ENCODE measurements at regions not wholly inside any gene's neighbourhood (a gene's known extent, or its start where the extent isn't known, plus 50 kb on each side); places are given as distances from the start of the nearest gene placed in this dataset.

DNA sequence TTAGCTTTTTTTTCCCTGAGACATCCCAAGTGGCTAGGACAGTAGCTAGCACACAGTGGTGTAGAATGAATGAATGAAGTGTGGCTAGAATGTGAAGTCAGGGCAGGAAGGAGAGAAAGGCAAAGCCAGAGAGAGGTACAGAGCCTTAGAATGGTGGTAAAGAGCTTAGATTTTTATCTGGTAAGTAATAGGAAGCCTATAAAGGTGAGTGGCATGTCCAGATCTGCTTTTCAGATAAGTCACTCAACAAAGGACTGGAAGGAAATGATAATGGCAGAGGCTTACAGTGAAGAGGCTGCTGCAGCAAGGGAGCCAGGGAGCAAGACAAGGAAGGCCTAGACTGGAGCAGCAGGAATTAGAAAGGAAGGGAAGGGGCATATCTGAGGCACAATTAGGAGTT is 96.0 kb upstream of the PRDM1 start:
- DNase-seq: no peak

DNA sequence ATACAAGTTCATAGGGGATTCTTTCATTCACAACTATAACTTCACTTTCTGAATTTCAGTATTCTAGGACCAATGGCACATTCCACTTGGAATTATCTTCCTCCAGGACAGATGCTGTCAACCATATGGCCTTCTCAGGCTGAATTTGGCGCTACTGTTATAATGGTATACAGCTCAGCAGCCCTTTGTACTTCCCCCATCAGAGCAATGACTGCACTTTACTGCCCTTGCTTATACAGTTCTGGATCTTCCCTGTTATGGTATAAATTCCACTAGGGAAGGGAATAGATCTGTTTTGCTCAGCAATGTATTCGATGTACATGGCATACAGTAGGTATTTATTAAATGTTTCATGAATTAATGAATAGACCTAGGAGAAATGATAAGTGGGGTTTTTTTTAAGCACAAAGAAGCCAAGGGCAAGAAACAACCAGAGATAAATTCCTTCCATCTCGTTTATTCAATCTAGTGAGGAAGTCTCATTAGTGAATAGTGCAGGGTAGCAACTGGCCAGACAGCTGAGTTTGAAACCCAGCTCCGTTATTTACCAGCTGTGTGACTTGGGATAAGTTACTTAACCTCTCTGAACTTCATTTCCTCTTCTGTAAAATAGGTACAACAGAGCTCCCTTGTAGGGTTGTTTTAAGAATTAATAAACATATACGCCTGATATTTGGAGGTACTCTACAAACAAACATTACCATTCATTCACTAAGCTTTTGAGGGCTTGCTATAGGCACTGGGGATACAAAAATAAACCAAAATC is 97.1 kb upstream of the PRDM1 start:
- no peak for DNase-seq

DNA sequence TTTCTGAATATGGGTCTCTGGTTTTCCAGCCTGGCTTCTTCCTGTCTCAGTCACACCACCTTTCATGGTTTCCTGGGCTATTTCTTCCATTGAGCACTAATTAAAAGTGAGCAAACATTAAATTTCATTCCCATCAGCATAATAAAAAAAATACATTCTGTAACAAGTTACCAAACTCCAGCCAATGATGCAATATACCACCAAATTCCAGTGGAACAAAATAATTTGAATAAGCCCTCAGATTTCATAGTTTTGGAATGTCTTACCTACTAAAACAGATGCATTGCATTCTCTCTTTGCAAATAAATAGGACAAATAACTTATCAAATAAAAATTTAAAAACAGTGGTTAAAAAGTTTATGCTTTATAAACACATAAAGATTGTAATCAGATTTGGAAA is 97.8 kb upstream of the PRDM1 start:
- no peak for DNase-seq

DNA sequence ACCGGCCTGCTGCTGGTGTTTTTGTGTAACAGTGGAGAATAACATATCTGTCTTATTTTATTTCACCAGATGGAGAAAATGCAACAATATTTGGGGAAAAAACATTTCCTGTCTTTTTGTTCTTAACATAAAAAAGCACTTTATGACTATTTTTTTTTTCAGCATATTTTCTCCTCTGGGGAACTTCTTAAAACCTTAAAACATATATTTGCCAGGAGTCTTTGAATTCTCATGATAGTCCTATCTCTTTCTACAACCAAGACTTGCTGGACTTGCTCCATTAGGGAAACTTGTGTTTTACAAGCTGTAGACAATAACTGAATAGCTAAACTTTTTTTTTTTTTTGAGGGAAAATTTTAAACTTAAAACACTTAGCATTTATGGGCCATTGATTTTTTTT is 98.6 kb upstream of the PRDM1 start:
- DNase-seq: no peak

DNA sequence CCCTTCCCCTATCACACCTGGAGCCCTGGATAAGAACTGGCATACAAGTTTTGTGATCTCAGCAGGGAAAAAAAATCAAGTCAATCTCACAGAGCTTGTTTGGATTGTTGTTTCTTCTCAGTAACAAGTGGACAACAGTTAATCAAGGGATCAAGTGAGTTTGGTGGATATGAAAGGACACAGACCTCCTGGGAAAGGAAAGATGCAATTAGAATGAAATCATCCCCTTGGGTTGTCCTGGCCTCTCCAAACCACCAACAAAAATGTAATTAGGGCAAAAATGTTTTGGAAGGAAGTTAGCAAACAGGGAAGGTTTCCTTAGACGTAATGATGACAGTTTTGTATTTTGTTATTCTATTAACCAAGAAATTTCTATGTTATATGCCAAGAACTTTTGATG is 99.1 kb upstream of the PRDM1 start:
- no peak for DNase-seq

DNA sequence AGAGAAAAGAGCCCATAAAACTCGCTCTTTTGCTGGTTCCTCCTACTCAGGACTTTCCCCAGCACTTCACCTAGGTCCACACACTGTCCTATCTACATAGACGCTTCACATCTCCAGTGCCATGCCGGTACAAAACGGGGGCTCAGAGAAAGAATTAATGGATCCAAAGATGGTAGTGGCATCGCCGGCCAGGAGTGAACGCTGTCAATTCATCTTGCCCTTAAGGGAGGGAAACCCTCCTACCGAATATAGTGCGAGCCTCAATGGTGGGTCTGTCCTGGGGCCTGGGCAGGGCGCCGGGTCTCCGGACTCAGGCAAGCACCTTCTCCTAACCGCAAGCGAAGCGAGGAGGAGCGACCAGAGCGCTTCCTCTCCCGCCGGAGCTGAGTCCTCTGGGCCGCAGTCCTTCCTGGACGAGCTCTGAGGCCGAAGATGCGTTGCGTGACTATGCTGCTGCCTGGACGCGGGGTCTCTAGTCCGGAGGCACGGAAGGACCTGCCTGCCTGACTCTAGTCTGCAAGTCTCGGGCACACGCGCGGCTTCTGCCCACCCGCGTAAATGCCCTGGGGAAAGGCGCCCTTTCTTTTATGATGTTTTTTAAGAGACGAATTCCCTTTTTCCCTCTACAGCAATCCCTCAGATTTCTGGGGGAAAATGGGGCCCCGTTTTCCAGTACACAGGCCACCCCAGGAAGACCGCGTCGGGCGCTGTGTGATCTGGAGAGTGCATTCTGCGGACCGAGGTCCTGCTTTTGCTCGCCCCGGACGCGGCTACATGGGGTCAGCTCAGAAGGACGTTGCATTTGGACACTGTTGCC is 100.1 kb upstream of the PRDM1 start:
- DNase-seq: no peak

DNA sequence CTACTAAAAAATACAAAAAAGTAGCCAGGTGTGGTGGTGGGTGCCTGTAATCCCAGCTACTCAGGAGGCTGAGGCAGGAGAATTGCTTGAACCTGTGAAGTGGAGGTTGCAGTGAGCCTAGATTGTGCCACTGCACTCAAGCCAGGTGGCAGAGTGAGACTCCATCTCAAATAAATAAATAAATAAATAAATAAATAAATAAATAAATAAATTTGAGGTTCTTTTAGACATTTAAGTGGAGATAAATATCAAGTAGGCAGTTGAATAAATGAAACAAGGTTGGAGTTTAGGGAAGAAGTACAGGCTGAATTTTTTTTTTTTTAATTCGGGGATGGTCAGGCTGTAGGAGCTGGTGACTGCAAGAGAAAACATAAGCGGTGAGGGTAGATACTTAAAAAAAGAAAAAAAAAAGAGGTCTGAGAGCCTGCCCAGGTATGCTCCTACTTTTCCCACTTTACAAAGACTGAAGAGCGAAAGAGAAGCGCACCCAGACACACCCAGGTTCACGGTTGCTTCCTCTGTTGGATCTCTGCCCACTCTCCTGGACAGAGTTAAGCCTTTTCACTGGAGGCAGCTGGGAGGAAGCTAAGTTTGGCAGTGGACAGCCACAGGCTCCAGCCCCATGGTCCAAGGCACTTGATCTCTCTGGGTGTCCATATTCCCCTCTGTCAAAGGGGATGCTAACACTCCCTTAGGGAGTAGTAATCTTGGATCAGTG is 100.9 kb upstream of the PRDM1 start:
- DNase-seq: no peak

DNA sequence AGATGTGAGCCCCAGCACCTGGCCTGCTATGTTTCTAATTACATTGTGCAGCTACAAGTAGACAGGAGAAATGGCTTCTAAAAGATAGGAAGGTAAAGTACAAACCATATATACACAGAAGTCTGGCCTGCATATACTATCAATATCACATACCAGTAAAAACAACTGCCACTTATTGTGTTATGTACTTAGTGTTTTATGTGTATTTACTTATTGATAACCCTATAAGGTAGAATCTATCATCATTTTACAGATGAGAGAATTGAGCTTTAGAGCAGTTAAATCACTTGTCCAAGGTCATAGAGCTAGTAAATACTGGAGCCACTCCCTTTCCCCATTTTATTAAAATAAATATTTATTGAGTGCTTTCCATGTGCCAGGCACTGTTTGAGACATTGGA is 102.4 kb upstream of the PRDM1 start:
- DNase-seq: no peak

DNA sequence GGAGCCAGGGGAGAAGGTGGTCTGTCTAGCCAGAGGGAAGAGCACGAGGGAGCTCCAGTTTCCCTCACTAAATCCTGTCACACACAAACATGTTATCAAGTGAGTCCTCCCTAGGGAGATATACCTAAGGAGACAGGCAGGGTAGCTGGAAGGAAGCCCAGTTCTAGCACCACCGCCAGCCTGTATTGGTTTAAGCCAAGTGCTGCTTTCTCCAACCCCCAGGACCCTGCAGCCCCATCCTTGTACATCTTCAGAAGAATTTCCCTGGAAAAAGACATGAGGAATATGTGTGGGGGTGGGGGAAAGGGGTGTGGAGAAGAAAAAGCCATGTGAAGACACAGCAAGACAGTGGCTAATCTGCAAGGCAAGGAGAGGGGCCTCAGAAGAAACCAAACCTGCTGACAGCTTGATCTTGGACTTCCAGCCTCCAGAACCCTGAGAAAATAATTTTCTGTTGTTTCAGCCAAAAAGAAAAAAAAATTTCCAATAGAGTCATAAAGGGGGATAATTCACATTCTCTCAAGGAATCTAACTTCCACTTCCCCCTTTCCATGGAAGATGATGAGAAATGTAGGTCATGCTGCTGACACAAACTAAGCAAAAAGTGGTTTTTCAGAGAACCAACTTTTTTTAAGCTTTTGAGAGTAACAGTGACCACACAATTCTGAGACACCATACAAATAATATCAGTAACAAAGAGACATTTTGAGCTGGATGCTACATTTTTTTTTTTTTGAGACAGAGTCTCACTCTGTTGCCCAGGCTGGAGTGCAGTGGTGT is 103.2 kb upstream of the PRDM1 start:
- no peak for DNase-seq

DNA sequence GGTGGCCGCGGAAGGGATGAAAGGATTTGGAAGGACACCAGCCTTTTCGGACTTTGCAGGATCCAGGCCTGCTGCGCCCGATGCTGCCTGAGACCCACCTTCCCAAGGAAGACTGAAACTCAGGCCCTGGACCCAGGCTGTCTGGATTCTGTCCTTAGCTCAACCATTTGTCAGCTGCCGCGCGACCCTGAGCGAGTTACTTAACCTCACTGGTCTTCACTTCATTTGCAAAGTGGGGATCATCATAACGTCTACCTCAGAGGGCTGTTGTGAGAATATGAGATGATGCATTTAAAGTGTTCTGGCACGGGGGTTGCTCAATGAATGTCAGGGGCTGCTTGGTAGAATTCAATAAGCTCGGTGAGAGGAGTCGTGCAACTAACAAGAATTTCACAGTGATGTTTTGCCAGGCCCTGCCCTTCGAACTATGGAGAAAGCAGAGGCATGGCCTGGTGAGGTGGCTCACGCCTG is 104.2 kb upstream of the PRDM1 start:
- DNase-seq: no peak

DNA sequence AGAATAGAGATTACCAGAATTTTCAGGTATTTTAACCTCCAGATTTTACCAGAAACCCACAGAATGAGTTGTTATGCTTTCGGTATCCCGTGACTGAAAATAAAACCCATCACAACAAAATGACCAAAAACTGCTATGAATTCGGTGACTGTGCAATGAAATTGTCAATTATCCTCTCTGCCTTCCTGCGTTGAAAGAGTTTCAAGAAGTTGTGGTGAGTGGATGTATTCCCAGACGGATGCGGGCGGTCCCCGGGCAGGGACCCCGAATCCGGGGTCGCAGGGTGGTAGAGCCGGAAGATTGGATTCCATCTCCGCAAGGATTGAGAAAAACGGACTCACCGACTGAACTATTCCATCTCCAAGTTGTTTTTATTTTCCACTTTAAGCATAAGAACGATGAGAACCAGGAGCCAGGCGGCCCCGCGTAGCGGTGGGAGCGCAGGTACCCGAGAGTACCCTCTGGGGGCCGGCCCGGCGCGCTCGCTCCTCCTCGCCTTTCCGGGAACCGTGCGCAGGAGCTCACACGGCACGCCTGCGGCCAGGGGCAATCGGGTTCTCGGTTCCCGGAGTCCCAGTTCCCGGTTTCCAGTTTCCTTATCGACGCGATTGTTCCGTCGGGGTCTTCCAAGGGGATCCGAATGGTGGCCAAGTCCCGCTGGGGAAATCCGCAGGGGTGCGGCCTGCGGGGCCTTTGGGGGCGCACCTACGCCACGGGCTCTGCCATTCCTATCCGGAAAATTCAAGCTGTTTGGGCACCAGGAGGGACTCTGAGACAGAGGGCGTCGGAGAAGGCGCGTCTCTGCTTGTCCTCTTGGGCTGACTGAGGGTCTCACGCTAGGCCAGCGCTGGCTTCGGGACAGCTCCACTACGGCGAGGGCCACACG is 104.9 kb upstream of the PRDM1 start:
- DNase-seq: no peak

DNA sequence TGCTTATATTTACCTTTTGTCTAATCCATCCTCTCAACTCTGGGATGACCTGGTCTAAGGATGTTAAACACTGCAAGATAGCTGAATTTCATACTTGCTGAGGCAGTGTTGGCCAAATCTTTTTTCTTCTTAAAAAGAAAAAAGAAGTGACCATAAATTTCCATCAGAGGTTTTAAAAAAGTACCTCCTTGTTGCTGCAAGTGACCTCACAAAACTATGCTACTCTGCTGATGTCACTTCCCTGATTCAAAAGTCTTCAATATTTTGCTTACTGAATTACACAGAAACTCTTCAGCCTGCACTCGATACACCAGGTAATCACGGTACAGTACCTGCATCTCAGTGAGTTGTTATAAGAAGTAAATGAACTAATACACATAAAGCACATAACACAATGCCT is 107.2 kb upstream of the PRDM1 start:
- DNase-seq: no peak

DNA sequence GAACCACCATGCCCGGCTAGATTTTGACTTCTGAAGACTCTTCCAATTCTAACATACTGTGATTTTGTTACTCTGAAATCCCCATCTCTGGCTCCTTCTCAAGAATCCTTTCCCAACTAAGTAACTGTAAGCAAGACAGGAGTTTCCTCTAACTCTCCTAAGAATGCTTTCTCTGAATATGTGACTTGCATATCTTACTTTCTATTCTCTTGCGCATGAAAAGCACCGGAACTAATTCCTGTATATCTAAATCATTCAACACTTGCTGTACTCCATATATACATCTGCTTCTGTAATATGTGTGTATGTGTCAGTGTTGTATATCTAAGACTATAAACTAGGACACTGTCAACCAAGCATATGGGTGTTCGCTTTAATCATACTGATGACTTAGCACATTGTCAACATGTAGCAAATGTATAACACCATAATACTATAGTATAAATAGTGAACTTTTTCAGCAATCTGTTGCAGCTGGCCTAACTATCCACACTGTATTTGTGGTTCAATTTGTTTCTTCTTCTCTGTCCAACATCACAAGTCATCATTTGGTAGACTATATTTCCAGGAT is 108.1 kb upstream of the PRDM1 start:
- no peak for DNase-seq

DNA sequence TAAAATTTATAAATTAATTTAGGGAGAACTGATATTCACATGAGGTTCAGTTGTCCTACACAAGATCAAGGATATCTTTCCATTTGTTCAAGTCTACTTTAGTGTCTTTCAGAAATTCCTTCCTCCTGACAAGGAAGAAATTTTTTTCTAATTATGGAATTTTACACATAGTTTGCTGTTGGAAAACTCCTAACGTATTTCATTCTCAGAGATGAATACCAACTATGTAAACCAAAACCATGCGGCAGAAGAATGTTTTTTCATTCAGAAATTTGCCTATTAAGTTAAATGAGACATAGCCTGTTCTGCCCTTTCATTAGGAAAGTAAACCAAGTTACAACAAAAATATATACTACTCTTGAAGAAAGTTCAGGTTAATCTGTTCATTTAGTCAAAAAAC is 111.2 kb upstream of the PRDM1 start:
- DNase-seq: no peak

DNA sequence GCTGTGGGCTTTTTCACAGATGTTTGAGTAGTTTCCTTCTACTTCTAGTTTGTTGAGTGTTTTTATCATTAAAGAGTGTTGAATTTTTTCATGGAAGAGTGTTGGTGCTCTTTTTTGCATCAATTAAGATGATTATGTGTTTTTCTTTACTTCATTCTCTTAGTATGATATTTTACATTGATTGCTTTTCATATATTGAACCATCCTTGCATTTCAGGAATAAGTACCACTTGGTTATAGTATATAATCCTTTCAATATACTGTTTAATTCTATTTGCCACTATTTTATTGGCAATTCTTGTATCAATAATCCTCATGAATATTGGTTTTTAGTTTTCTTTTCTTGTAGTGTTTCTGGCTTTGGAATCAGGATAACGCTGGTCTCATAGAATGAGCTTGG is 113.7 kb upstream of the PRDM1 start:
- no peak for DNase-seq

DNA sequence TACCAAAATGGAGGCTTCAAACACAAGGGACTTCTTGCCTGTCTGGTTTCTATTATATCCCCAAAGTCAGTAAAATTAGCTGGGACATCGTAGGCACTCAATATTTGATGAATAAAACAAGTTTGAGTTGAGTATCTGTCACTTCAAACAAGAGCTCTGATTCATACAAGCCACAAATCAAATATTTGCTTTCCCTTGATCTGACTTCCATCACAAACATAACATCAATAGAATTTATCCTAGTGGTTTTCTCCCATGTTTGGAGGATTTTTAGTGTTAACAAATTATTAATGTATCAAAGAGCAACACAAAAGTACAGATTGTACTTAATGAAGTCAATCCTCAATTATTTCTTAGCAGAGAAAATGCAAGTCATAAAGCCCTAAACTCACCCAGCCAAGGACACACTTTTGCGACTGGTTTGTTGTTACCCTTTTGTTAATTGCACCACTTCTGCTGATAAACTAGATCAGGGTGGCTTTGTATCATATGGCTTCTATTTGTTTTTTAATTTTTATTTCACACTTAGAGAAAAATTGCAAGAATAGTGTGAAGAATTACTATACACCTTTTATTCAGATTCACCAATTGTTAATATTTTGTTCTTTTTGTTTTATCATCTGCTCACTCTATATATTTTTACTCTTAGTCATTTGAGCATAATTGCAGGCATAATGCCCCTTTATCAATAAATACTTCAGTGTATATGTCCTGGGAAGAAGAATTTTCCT is 117.4 kb upstream of the PRDM1 start:
- no peak for DNase-seq

DNA sequence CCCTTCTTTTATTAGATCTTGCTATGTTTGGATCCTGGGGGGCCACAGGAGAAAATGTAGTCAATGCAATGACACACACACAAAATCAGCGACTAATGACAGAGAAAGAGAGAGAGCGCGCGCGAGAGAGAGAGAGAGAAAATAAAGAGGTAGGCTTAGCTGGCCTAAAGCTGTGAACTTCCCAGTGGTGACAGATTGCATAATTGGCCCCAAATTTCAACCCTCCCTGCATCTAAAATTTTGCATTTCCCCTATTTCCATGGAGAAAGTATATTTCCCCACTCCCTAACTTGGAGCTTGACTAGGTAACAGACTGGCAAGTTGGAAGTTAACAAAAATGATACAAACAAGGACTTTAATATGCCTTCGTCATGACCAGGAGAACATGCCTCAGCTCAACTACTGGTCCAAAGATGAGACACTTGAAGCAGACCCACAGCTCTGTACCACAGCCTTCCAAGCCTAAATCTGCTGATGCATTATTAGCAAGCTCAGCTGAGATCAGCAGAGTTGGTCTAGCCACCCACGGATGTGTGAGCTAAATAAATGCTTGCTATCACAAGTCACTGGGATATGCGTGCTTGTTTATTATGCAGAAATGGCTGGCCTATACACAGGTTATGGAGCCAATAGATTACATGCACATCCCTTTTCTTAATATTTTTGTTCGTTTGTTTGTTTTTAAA is 118.1 kb upstream of the PRDM1 start:
- no peak for DNase-seq

DNA sequence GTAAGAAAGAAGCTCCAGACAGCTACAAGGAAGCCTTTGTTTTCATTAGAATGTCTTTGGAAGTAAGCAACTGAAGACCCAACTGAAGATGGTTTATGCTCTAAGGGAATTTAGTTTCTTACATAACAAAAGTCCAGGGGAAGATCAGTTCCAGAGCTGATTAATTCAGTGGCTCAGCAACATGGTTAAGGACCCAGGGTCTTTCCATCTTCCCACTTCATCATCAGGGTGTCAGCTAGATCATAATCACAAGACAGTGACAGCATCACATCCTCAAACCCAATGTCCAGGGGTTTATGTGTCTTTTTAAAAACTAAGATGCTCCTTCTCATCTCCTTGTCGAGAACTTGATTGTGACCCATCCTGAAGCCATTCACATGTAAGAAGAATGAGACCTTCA is 119.7 kb upstream of the PRDM1 start:
- DNase-seq: no peak

DNA sequence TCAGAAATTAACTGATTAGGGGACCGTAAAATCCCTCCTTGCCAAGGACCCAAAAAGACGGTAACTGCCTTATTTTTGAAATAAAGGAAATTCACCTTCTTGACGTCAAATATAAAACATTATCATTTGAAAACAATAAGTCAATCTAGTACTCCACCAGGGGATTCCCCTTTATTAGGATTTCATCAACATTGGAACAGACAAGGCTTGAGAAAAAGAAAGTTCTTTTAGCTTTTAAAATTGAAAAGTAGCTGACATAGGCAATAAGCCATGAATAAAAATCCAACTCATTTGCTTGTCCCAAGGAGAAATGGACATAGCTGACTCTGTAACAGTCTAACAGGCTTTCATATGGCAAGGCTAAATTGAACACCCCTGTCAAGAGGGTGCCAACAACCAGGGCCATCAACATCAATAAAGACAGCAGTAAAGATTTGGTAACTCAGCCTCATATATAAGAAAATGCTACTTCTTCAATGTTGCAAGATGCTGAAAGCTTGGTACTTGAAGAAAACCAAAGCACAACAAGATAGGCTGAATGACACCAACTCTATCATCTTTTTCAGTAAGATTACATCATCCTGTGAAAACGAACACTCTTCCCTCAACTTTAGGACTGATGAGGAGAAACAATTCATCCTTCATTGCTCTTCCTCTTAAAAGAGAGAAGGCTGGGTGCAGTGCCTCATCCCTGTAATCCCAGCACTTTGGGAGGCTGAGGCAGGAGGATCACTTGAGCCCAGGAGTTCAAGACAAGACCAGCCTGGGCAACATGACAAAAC is 121.0 kb upstream of the PRDM1 start:
- no peak for DNase-seq

Data from GOT3 (cell line).